GM10248 (cell line): ENCODE measurements at regions not wholly inside any gene's neighbourhood (a gene's known extent, or its start where the extent isn't known, plus 50 kb on each side); places are given as distances from the start of the nearest gene placed in this dataset.
"Not testable (repeated sequence)": the region's sequence is repeated elsewhere in the genome, so short reads cannot be mapped to it uniquely, and the experiment has no call there.

Source experiments
- CTCF ChIA-PET: fragments of 300-600 bp; sonication (Branson Sonifier 250); formaldehyde crosslinking; extraction: SDS; loops from one replicate; lab custom pipeline; 2021; ENCODE audit warnings: antibody characterized with exemption; lab: Yijun Ruan, JAX
- POLR2A ChIA-PET: fragments of 350-650 bp; sonication (Branson Sonifier 250); formaldehyde crosslinking; extraction: SDS; loops from one replicate; lab custom pipeline; 2020; ENCODE audit warnings: antibody characterized with exemption; lab: Yijun Ruan, JAX
- DNase-seq: peaks from one replicate; pipeline ENCODE4 v3.0.0; 2012; ENCODE audit errors: extremely low spot score
- CTCF ChIP-seq: IDR thresholded peaks from 2 replicates; pipeline ENCODE4 v1.5.1; 2012; ENCODE audit warnings: mild to moderate bottlenecking, low read depth; ENCODE audit errors: extremely low read depth, missing control alignments, control extremely low read depth

GRCh38 chr5:176744584-176744965, 65.8 kb upstream of the UNC5A start:
- POLR2A ChIA-PET = no interaction called here
- CTCF ChIA-PET = no interaction called here

GRCh38 chr5:176747670-176748072, 62.7 kb upstream of the UNC5A start:
- TF ChIP-seq CTCF = no peak
- ChIA-PET POLR2A (no interaction called here), CTCF (interaction anchor here (0.8 kb wide), 1 partner anchor 87 kb away, joined by 3 read pairs; no protein-coding TSS in a partner anchor)
- DNase-seq = no peak

More at GRCh38 chr5:176744584-176744965, 65.8 kb upstream of the UNC5A start:
- TF ChIP-seq CTCF = peak; percentile 30
- peak; percentile 19 for DNase-seq

- ChIA-PET CTCF (interaction anchor here (0.8 kb wide), 1 partner anchor 88 kb away, joined by 3 read pairs; no protein-coding TSS in a partner anchor), POLR2A (no interaction called here)
- TF ChIP-seq CTCF = no peak
- no peak for DNase-seq
Measured at GRCh38 chr5:176748073-176748966, 62.0 kb upstream of the UNC5A start.

GRCh38 chr5:176748967-176749935, 61.1 kb upstream of the UNC5A start:
- DNase-seq = no peak
- TF ChIP-seq CTCF = no peak
- CTCF ChIA-PET = no interaction called here
- POLR2A ChIA-PET = no interaction called here

GRCh38 chr5:176750144-176750543, 60.2 kb upstream of the UNC5A start:
- DNase-seq = no peak
- POLR2A ChIA-PET = no interaction called here
- CTCF ChIA-PET = no interaction called here
- no peak for TF ChIP-seq CTCF

DNA sequence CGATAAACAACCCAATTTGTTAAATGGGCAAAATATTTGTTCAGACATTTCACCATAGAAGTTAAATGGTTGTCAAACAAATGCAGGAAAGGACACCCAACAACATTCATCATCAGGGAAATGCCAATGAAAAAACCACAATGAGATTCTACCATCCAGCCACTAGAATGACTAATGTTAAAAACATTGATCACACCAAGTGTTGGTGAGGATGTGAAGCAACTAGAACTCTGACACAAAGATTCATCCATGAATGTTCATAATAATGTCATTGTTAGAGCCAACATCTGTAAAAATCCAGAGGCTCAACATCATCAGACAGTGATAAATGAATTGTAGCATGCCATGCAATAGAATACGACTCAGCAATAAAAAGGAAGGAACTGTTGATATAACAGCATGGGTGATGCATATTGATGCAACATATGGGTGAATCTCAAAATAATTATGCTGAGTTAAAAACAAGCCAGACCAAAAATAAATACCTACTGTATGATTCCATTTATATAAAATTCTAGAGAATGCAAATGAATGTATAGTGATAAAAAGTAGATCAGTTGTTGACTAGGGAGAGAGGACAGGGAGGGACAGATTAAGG, 55.9 kb upstream of the UNC5A start:
- POLR2A ChIA-PET = no interaction called here
- no peak for DNase-seq
- CTCF ChIA-PET = no interaction called here
- TF ChIP-seq CTCF = no peak

DNA sequence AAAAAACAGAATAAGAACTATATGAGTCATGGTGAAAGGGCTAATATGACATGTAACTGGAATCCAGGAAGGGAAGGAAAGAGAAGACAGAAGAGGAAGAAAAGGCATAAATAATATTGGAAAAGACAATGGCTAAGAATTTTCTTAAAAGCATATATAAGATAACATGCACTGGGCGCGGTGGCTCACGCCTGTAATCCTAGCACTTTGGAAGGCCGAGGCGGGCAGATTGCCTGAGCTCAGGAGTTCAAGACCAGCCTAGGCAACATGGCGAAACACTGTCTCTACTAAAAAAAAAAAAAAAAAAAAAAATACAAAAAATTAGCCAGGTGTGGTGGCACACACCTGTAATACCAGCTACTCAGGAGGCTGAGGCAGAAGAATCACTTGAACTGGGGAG, 54.8 kb upstream of the UNC5A start:
- CTCF ChIA-PET, POLR2A ChIA-PET, DNase-seq: not testable (repeated sequence)

DNA sequence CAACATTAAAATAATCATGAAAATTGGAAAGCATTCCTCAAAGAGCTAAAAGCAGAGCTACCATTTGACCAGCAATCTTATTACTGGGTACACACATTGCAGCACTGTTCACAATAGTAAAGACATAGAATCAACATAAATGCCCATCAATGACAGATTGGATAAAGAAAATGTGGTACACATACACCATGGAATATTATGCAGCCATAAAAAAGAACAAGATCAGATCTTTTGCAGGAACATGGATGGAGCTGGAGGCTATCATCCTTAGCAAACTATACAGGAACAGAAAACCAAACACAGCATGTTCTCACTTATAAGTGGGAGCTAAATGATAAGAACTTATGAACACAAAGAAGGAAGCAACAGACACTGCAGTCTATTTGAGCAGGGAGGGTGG, 52.8 kb upstream of the UNC5A start:
- CTCF ChIA-PET = interaction anchor here (1.2 kb wide), 1 partner anchor 10 kb away, joined by 5 read pairs; no protein-coding TSS in a partner anchor
- POLR2A ChIA-PET, DNase-seq: not testable (repeated sequence)
